Tibial nerve (tissue), 4 donors: ENCODE measurements at regions not wholly inside any gene's neighbourhood (a gene's known extent, or its start where the extent isn't known, plus 50 kb on each side); places are given as distances from the start of the nearest gene placed in this dataset.

Experiments
- DNase-seq, 2 donors: peaks; one replicate each; pipeline ENCODE4 v3.0.0-alpha.2; 2019; ENCODE audit warnings: low spot score in 2 of 2
- H3K27ac ChIP-seq, 4 donors: fragments of 200-600 bp; sonication (generic) in 3 of 4; one replicate each; pipeline ENCODE4 v1.5.1; 2017 to 2019; ENCODE audit warnings: mild to moderate bottlenecking in 1 of 4
- H3K27me3 ChIP-seq, 2 donors: fragments of 200-600 bp; sonication (generic) in 1 of 2; one replicate each; pipeline versions ENCODE4 v1.5.1 to v1.6.0; 2017 to 2019
- H3K36me3 ChIP-seq, 3 donors: fragments of 200-600 bp; sonication (generic); one replicate each; pipeline ENCODE4 v1.5.1; 2018 to 2019
- H3K4me1 ChIP-seq, 4 donors: fragments of 200-600 bp; sonication (generic) in 3 of 4; one replicate each; pipeline ENCODE4 v1.5.1; 2017 to 2019
- H3K4me3 ChIP-seq, 4 donors: fragments of 200-600 bp; sonication (generic) in 3 of 4; one replicate each; pipeline ENCODE4 v1.5.1; 2017 to 2019; ENCODE audit warnings: mild to moderate bottlenecking in 1 of 4, moderate library complexity in 1 of 4
- H3K9me3 ChIP-seq, 4 donors: fragments of 200-600 bp; sonication (generic) in 3 of 4; one replicate each; pipeline ENCODE4 v1.5.1; 2017 to 2019
- EP300 ChIP-seq, 2 donors: sonication (generic); formaldehyde crosslinking; IDR thresholded peaks; one replicate each; pipeline ENCODE4 v1.6.1; 2017; ENCODE audit warnings: antibody characterized with exemption in 2 of 2, mild to moderate bottlenecking in 1 of 2
- POLR2A ChIP-seq, 2 donors: fragments of 450-650 bp; IDR thresholded peaks; one replicate each; pipeline ENCODE4 v1.6.1; 2017; ENCODE audit warnings: antibody characterized with exemption in 2 of 2, mild to moderate bottlenecking in 2 of 2, moderate library complexity in 2 of 2
- WGBS, 2 donors: methylation state at CpG; one replicate each; pipeline ENCODE4 v1.1.5; 2018; 5-methylcytosine and 5-hydroxymethylcytosine counted together
- TF ChIP-seq, protein P1 (sequence below), 5 experiments: fragments of 200-600 bp in 3 of 5; fragments of 450-650 bp in 2 of 5; sonication (generic) in 3 of 5; IDR thresholded peaks; one replicate each; pipeline ENCODE4 v1.5.1; 2016 to 2019; ENCODE audit warnings: antibody characterized with exemption in 5 of 5, mild to moderate bottlenecking in 3 of 5, moderate library complexity in 2 of 5

DNA sequence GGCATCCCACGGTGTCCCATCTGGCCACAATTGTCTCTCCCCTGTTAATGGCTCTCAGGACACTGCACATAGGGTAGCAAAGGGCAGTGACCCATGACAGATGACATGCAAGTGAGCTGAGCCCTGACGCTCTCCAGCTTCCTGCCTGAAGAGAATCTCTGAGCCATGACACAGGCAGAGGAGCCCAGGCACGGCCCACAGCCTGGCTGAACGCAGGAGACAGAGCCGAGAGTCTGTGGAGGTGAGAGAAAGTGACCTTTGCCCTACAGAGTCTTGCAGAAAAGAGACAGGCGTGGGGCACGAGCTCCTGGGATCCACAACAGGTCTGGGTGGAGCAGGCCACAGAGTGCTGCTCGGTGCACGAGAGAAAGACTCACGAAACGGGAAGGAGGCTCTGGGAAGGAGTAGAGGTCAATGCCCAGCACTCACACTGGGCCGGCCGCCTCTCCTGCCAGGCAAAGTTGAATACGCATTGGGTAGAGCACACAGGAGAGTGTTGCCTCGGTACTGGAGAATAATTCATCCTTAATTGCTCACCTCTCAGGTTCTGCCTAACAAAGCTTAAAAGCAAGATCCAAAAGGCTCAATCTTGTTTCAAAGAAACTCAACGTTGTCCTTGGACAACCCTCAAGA is 90.3 kb downstream of the MRPL36 start:
- H3K36me3 ChIP-seq: no peaks in the 10 kb centered on the region
- TF ChIP-seq, protein P1, sequence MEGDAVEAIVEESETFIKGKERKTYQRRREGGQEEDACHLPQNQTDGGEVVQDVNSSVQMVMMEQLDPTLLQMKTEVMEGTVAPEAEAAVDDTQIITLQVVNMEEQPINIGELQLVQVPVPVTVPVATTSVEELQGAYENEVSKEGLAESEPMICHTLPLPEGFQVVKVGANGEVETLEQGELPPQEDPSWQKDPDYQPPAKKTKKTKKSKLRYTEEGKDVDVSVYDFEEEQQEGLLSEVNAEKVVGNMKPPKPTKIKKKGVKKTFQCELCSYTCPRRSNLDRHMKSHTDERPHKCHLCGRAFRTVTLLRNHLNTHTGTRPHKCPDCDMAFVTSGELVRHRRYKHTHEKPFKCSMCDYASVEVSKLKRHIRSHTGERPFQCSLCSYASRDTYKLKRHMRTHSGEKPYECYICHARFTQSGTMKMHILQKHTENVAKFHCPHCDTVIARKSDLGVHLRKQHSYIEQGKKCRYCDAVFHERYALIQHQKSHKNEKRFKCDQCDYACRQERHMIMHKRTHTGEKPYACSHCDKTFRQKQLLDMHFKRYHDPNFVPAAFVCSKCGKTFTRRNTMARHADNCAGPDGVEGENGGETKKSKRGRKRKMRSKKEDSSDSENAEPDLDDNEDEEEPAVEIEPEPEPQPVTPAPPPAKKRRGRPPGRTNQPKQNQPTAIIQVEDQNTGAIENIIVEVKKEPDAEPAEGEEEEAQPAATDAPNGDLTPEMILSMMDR (IDR thresholded peaks at IDR 0.05): no peak
- no peak for TF ChIP-seq POLR2A (IDR thresholded peaks at IDR 0.05)
- no peak for TF ChIP-seq EP300 (IDR thresholded peaks at IDR 0.05)
- H3K4me1 ChIP-seq: no peaks in the 10 kb centered on the region
- no peak overlapping the region for H3K27ac ChIP-seq
- H3K27me3 ChIP-seq: no peaks in the 10 kb centered on the region
- 20 to 32% methylated on average over 16 of the region's 16 CpGs for WGBS, 2 donors
- DNase-seq: no peak
- H3K4me3 ChIP-seq: no peak overlapping the region
- H3K9me3 ChIP-seq: no peaks in the 10 kb centered on the region

GRCh38 chr5:1708592-1709141 is 91.0 kb downstream of the MRPL36 start:
- no peaks in the 10 kb centered on the region for H3K9me3 ChIP-seq
- TF ChIP-seq, protein P1 (IDR thresholded peaks at IDR 0.05): no peak
- TF ChIP-seq POLR2A (IDR thresholded peaks at IDR 0.05) (no peak), EP300 (IDR thresholded peaks at IDR 0.05) (no peak)
- no peak overlapping the region for H3K27ac ChIP-seq
- no peaks in the 10 kb centered on the region for H3K4me1 ChIP-seq
- no peak for DNase-seq
- WGBS, 2 donors: 45 to 62% methylated on average over 4 to 7 of the region's 7 CpGs
- H3K36me3 ChIP-seq: no peaks in the 10 kb centered on the region
- no peaks in the 10 kb centered on the region for H3K27me3 ChIP-seq
- H3K4me3 ChIP-seq: no peak overlapping the region

DNA sequence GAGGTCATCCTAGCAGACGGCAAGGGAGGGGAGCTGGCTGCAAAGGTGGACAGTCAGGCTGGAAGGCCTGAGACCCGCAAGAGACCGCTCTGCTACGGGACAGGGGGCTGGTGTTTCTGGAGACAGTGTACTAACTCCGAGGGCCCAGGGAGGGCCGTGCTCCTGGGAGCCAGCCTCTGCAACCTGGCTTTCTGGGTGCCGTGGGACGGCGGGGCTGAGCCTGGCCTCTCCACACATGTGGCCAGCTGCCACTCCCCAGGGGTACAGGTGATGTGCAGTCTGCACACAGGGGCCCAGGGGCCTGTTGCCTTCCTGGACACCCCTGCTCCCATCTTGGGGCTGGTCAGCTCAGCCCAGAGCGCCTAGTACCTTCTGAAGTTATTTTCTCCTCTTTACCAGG is 92.2 kb downstream of the MRPL36 start:
- no peaks in the 10 kb centered on the region for H3K27me3 ChIP-seq
- WGBS, 2 donors: 77 to 86% methylated on average over 9 of the region's 10 CpGs
- no peak for DNase-seq
- H3K27ac ChIP-seq: no peak overlapping the region
- no peaks in the 10 kb centered on the region for H3K4me1 ChIP-seq
- no peak overlapping the region for H3K4me3 ChIP-seq
- TF ChIP-seq POLR2A (IDR thresholded peaks at IDR 0.05) (no peak), EP300 (IDR thresholded peaks at IDR 0.05) (no peak)
- TF ChIP-seq, protein P1 (IDR thresholded peaks at IDR 0.05): no peak
- no peaks in the 10 kb centered on the region for H3K9me3 ChIP-seq
- no peaks in the 10 kb centered on the region for H3K36me3 ChIP-seq

DNA sequence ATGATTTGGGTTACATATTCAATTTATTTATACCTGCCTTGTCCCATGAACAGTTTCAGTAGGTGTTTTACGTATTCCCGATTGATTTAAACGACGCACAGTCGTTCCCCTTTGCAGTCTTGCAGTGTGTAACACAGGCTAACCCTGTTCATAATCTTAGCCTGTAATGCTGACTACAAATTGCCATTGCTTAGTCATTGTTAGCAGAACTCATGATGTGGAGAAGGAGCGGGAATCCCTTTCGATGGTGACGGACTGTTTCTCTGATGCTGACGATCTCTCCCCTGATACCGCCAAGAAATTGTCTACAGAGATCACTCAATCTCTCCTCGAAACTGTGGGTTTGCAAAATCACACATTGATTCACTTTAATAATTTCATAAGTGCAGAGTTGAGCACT is 93.2 kb downstream of the MRPL36 start:
- no peaks in the 10 kb centered on the region for H3K36me3 ChIP-seq
- H3K4me1 ChIP-seq: no peaks in the 10 kb centered on the region
- no peak for DNase-seq
- TF ChIP-seq POLR2A (IDR thresholded peaks at IDR 0.05): no peak
- TF ChIP-seq EP300 (IDR thresholded peaks at IDR 0.05): no peak
- TF ChIP-seq, protein P1 (IDR thresholded peaks at IDR 0.05): no peak
- H3K27me3 ChIP-seq: no peaks in the 10 kb centered on the region
- H3K27ac ChIP-seq: no peak overlapping the region
- H3K9me3 ChIP-seq: no peaks in the 10 kb centered on the region
- 86 to 91% methylated on average over 11 of the region's 11 CpGs for WGBS, 2 donors
- no peak overlapping the region for H3K4me3 ChIP-seq

DNA sequence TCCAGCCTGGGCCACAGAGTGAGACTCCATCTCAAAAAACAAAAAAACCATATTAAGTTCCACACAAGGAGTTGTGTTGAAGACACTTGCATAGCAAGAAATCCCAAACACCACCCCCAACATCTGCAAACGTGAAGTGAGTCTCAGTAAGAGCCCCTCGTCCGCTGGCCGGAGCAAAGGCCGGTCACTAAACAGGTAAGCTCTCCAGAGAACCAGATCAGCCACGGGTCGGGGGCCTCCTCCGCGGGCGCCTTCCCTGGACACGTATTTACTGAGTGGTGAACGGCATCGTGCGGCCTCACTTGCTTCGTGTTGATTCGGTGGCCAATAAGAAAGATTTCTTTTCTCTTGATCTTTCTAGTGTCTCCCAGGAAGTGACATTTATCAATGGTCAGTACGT is 93.6 kb downstream of the MRPL36 start:
- TF ChIP-seq, protein P1 (IDR thresholded peaks at IDR 0.05): no peak
- TF ChIP-seq POLR2A (IDR thresholded peaks at IDR 0.05) (no peak), EP300 (IDR thresholded peaks at IDR 0.05) (no peak)
- H3K4me1 ChIP-seq: no peaks in the 10 kb centered on the region
- DNase-seq: no peak
- H3K27me3 ChIP-seq: no peaks in the 10 kb centered on the region
- no peaks in the 10 kb centered on the region for H3K9me3 ChIP-seq
- 86 to 88% methylated on average over 17 of the region's 17 CpGs for WGBS, 2 donors
- no peak overlapping the region for H3K27ac ChIP-seq
- H3K4me3 ChIP-seq: no peak overlapping the region
- H3K36me3 ChIP-seq: no peaks in the 10 kb centered on the region
